ENCODE measurements at regions not wholly inside any gene's neighbourhood (a gene's known extent, or its start where the extent isn't known, plus 50 kb on each side); places are given as distances from the start of the nearest gene placed in this dataset.
"Not testable (repeated sequence)": the region's sequence is repeated elsewhere in the genome, so short reads cannot be mapped to it uniquely, and the experiment has no call there.

DNA sequence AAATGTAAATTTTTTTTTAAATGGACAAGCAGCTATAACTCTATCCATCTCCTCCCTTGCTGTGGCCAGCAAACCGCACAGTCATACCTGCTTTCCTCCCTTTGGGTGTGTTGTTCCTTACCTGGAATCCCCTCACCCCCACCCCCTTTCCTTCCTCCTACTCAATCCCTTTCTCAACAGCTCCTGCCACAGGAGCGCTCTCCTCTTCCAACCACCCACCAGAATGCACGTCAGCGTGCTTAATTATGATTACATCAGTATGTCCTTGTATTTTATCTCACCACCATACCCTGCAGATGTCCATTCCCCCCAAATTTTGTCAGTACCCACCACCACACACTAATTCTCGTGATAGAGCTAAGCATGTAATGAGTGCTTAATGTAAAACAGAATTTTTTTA lies 60.9 kb upstream of the LMO2 start:
- TF ChIP-seq POLR2AphosphoS5 (IDR thresholded peaks at IDR 0.05; ENCODE audit: low read depth): no peak
- TF ChIP-seq, protein P1, sequence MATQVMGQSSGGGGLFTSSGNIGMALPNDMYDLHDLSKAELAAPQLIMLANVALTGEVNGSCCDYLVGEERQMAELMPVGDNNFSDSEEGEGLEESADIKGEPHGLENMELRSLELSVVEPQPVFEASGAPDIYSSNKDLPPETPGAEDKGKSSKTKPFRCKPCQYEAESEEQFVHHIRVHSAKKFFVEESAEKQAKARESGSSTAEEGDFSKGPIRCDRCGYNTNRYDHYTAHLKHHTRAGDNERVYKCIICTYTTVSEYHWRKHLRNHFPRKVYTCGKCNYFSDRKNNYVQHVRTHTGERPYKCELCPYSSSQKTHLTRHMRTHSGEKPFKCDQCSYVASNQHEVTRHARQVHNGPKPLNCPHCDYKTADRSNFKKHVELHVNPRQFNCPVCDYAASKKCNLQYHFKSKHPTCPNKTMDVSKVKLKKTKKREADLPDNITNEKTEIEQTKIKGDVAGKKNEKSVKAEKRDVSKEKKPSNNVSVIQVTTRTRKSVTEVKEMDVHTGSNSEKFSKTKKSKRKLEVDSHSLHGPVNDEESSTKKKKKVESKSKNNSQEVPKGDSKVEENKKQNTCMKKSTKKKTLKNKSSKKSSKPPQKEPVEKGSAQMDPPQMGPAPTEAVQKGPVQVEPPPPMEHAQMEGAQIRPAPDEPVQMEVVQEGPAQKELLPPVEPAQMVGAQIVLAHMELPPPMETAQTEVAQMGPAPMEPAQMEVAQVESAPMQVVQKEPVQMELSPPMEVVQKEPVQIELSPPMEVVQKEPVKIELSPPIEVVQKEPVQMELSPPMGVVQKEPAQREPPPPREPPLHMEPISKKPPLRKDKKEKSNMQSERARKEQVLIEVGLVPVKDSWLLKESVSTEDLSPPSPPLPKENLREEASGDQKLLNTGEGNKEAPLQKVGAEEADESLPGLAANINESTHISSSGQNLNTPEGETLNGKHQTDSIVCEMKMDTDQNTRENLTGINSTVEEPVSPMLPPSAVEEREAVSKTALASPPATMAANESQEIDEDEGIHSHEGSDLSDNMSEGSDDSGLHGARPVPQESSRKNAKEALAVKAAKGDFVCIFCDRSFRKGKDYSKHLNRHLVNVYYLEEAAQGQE (IDR thresholded peaks at IDR 0.05; ENCODE audit: insufficient replicate concordance, low read depth): no peak
- no peak for TF ChIP-seq SPI1 (IDR thresholded peaks at IDR 0.05; ENCODE audit: borderline replicate concordance, low read depth)
- no peak for TF ChIP-seq GABPA (IDR thresholded peaks at IDR 0.05; ENCODE audit: low read depth)
- TF ChIP-seq, protein P2, sequence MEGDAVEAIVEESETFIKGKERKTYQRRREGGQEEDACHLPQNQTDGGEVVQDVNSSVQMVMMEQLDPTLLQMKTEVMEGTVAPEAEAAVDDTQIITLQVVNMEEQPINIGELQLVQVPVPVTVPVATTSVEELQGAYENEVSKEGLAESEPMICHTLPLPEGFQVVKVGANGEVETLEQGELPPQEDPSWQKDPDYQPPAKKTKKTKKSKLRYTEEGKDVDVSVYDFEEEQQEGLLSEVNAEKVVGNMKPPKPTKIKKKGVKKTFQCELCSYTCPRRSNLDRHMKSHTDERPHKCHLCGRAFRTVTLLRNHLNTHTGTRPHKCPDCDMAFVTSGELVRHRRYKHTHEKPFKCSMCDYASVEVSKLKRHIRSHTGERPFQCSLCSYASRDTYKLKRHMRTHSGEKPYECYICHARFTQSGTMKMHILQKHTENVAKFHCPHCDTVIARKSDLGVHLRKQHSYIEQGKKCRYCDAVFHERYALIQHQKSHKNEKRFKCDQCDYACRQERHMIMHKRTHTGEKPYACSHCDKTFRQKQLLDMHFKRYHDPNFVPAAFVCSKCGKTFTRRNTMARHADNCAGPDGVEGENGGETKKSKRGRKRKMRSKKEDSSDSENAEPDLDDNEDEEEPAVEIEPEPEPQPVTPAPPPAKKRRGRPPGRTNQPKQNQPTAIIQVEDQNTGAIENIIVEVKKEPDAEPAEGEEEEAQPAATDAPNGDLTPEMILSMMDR (IDR thresholded peaks at IDR 0.05; ENCODE audit: insufficient read depth, low read length): no peak
- no peak overlapping the region for H3K27ac ChIP-seq (replicated peaks)
- no peak for DNase-seq (ENCODE audit: low read depth in 1 of 2, low spot score in 1 of 2)
- H3K4me3 ChIP-seq (replicated peaks; ENCODE audit: insufficient read depth, low read length): no peak overlapping the region
- H3K27me3 ChIP-seq (ENCODE audit: insufficient read depth, poor library complexity, severe bottlenecking): no peaks in the 10 kb centered on the region

DNA sequence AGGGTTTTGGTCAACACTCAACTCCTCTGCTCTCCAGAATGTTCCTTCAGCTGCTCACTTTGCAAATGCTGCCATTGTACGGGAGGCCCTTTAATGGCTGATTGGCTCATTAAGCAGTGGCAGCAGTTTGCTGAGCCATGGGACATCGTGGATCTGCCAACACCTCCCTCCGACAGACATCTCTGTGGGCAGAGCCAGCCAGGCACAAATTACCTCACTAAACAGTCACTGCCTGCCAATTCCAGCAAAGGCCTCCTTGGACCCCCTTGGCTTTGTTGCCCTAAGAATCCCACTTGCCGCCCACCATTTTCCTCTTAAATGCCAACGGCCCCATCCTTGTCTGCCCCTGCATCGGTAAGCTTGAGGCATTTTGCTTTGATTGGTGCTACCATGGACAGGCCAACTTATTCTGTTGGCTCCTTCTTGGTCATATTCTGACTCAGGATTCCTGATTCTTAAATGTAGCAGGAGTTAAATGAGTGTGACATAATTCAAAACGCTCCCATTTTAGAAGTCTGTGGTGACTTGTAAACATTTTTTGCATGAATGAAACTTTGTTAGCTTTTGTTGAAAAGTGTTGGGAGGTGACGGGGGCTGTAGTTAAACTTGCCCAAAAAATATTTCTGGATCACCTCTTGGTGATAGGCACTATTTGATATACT lies 57.5 kb upstream of the LMO2 start:
- TF ChIP-seq, protein P2 (IDR thresholded peaks at IDR 0.05; ENCODE audit: insufficient read depth, low read length): no peak
- TF ChIP-seq GABPA (IDR thresholded peaks at IDR 0.05; ENCODE audit: low read depth): no peak
- TF ChIP-seq POLR2AphosphoS5 (IDR thresholded peaks at IDR 0.05; ENCODE audit: low read depth): no peak
- TF ChIP-seq, protein P1 (IDR thresholded peaks at IDR 0.05; ENCODE audit: insufficient replicate concordance, low read depth): no peak
- no peak for TF ChIP-seq SPI1 (IDR thresholded peaks at IDR 0.05; ENCODE audit: borderline replicate concordance, low read depth)
- Histone ChIP-seq H3K4me3 (replicated peaks; ENCODE audit: insufficient read depth, low read length) (no peak overlapping the region), H3K27ac (replicated peaks) (no peak overlapping the region), H3K27me3 (ENCODE audit: insufficient read depth, poor library complexity, severe bottlenecking) (no peaks in the 10 kb centered on the region)
- DNase-seq (ENCODE audit: low read depth in 1 of 2, low spot score in 1 of 2): no peak

DNA sequence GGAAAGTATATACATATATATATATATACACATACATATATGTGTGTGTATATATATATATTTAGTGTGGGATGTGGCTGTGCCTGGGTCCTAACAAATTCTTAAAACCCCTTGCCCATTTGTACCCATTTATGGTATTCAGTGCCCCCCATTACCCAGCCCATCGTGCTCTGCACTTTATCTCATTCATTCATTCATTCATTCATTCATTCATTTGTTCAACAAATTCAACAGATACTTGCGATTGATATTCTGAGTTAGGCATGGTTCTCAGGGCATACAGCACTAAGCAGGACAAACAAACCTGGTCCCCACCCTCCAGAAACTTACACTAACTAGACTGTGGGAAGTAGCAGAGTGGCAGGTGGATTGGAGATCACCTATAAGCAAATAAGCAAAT lies 56.6 kb upstream of the LMO2 start:
- H3K27ac ChIP-seq (replicated peaks): no peak overlapping the region
- H3K4me3 ChIP-seq (replicated peaks; ENCODE audit: insufficient read depth, low read length): no peak overlapping the region
- no peak for DNase-seq (ENCODE audit: low read depth in 1 of 2, low spot score in 1 of 2)
- no peaks in the 10 kb centered on the region for H3K27me3 ChIP-seq (ENCODE audit: insufficient read depth, poor library complexity, severe bottlenecking)
- TF ChIP-seq GABPA (IDR thresholded peaks at IDR 0.05; ENCODE audit: low read depth): no peak
- TF ChIP-seq POLR2AphosphoS5 (IDR thresholded peaks at IDR 0.05; ENCODE audit: low read depth): no peak
- TF ChIP-seq, protein P2 (IDR thresholded peaks at IDR 0.05; ENCODE audit: insufficient read depth, low read length): no peak

DNA sequence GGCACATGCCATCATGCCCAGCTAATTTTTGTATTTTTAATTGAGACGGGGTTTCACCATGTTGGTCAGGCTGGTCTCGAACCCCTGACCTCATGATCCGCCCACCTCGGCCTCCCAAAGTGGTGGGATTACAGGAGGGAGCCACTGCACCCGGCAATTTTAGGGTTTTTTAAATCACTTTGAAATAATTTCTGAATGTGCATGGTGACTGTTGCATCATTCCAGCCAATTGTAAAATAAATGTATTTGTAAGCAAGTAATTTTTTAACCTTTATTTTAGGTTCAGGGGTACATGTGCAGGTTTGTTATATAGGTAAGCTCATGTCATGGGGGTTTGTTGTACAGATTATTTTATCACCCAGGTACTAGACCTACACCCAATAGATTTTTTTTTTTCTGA lies 56.0 kb upstream of the LMO2 start:
- H3K27ac ChIP-seq (replicated peaks); H3K27me3 ChIP-seq (ENCODE audit: insufficient read depth, poor library complexity, severe bottlenecking); H3K4me3 ChIP-seq (replicated peaks; ENCODE audit: insufficient read depth, low read length); DNase-seq (ENCODE audit: low read depth in 1 of 2, low spot score in 1 of 2): not testable (repeated sequence)

All from HL-60 (cell line).